Fibroblast of lung (primary cell): ENCODE measurements at regions not wholly inside any gene's neighbourhood (a gene's known extent, or its start where the extent isn't known, plus 50 kb on each side); places are given as distances from the start of the nearest gene placed in this dataset.

Experiments
- DNase-seq, 2 donors: peaks; one replicate each; pipeline versions ENCODE4 v3.0.0 to v3.0.0-alpha.2; 2010; ENCODE audit warnings: low read depth in 2 of 2
- H2AFZ ChIP-seq: 2 replicates; pipeline ENCODE4 v1.5.1; 2012; ENCODE audit warnings: low read length, control low read depth, inconsistent platforms
- H3K27ac ChIP-seq: 2 replicates; pipeline ENCODE4 v1.5.1; 2011; ENCODE audit warnings: low read length, control low read depth; ENCODE audit not compliant: insufficient read depth
- H3K27me3 ChIP-seq: 2 replicates; pipeline ENCODE4 v1.5.1; 2011; ENCODE audit warnings: mild to moderate bottlenecking, low read length; ENCODE audit not compliant: control insufficient read depth, insufficient read depth
- H3K36me3 ChIP-seq: 2 replicates; pipeline ENCODE4 v1.5.1; 2011; ENCODE audit warnings: low read length; ENCODE audit not compliant: control insufficient read depth, insufficient read depth
- H3K4me1 ChIP-seq: 2 replicates; pipeline ENCODE4 v1.5.1; 2011; ENCODE audit warnings: low read length; ENCODE audit not compliant: control insufficient read depth, insufficient read depth; ENCODE audit errors: extremely low read depth
- H3K4me2 ChIP-seq: 2 replicates; pipeline ENCODE4 v1.5.1; 2011; ENCODE audit warnings: low read length, control low read depth; ENCODE audit not compliant: insufficient read depth; ENCODE audit errors: extremely low read depth
- H3K4me3 ChIP-seq, 4 experiments: fragments of 200-600 bp in 1 of 4; sonication (generic) in 1 of 4; replicated peaks in 1 of 4; 2 replicates each; pipeline ENCODE4 v1.5.1; 2011 to 2016; ENCODE audit warnings: low read length in 4 of 4, low read depth in 3 of 4, mild to moderate bottlenecking in 3 of 4, control low read depth in 2 of 4, inconsistent platforms in 1 of 4, mixed read lengths in 1 of 4; ENCODE audit not compliant: insufficient read depth in 1 of 4; ENCODE audit errors: control extremely low read depth in 1 of 4
- H3K79me2 ChIP-seq: 2 replicates; pipeline ENCODE4 v1.5.1; 2012; ENCODE audit warnings: mild to moderate bottlenecking, low read length, inconsistent platforms; ENCODE audit not compliant: control insufficient read depth, insufficient read depth
- H3K9ac ChIP-seq: 2 replicates; pipeline ENCODE4 v1.5.1; 2011; ENCODE audit warnings: mild to moderate bottlenecking, low read length, control low read depth; ENCODE audit not compliant: insufficient read depth
- H3K9me3 ChIP-seq: 2 replicates; pipeline ENCODE4 v1.5.1; 2012; ENCODE audit warnings: low read depth, low read length; ENCODE audit not compliant: control insufficient read depth, insufficient read depth
- H4K20me1 ChIP-seq: 2 replicates; pipeline ENCODE4 v1.5.1; 2011; ENCODE audit warnings: low read length; ENCODE audit not compliant: control insufficient read depth, insufficient read depth; ENCODE audit errors: extremely low read depth
- CTCF ChIP-seq, 2 donors: IDR thresholded peaks in 1 of 2; conservative IDR thresholded peaks in 1 of 2; 1 replicate in 1 of 2; 2 replicates in 1 of 2; pipeline ENCODE4 v1.5.1; 2011 to 2012; ENCODE audit warnings: low read length in 2 of 2, control low read depth in 1 of 2, inconsistent platforms in 1 of 2, low read depth in 1 of 2, mild to moderate bottlenecking in 1 of 2
- EZH2 ChIP-seq: IDR thresholded peaks from 2 replicates; pipeline ENCODE4 v1.5.1; 2012; ENCODE audit warnings: low read length, control low read depth, mild to moderate bottlenecking; ENCODE audit errors: missing control alignments

DNA sequence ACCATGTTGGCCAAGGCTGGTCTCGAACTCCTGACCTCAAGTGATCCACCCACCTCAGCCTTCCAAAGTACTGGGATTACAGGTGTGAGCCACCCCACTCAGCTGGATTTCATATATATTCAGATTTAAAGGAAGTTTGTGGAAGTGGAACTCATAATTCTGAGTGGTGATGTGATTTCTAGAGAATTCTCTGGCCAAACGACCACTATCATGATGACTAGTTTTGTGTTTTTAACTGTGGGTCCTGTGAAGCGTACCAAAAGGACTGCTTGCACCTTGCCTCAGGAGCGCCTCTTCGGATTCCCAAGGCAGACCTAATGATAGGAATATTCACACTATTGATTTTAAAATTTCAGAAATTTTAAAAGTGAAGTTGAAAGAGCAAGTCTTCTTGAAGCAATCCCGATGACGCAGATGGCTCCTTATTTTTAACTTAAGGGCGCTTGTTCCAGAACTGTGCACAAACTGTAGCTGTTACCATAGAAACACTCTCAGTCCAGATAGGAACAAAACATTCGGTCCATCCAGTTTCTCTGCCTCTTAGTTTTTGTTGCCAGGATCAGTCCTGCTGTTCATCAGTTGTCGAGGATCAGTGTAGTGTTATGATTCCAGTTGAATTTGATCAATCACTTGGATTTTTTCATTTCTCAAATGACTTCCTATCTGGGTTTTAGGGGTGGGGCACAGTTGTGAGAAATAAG is 51.7 kb upstream of the CLCN4 start:
- H3K4me1 ChIP-seq: peaks cover 5% of the 10 kb centered on the region
- no peak overlapping the region for H3K9ac ChIP-seq
- no peak overlapping the region for H3K4me3 ChIP-seq
- no peak overlapping the region for H3K27ac ChIP-seq
- H3K36me3 ChIP-seq: no peaks in the 10 kb centered on the region
- H3K9me3 ChIP-seq: no peaks in the 10 kb centered on the region
- no peaks in the 10 kb centered on the region for H3K79me2 ChIP-seq
- H3K27me3 ChIP-seq: no peaks in the 10 kb centered on the region
- no peak overlapping the region for H3K4me2 ChIP-seq
- H4K20me1 ChIP-seq: no peaks in the 10 kb centered on the region
- no peak for TF ChIP-seq CTCF (conservative IDR thresholded peaks at IDR 0.05 in 1 of 2, IDR thresholded peaks at IDR 0.05 in 1 of 2; ENCODE audit: low read depth in 1 of 2, low read length in 2 of 2)
- no peak for TF ChIP-seq EZH2
- peak in 1 of 2 donors; percentile 49 for DNase-seq
- H2AFZ ChIP-seq: no peak overlapping the region

- H3K4me1 ChIP-seq: peaks cover 5% of the 10 kb centered on the region
- H3K4me3 ChIP-seq: no peak overlapping the region
- no peaks in the 10 kb centered on the region for H3K27me3 ChIP-seq
- no peaks in the 10 kb centered on the region for H4K20me1 ChIP-seq
- no peak overlapping the region for H3K9ac ChIP-seq
- H3K36me3 ChIP-seq: peaks cover 3% of the 10 kb centered on the region
- no peak overlapping the region for H2AFZ ChIP-seq
- TF ChIP-seq EZH2: no peak
- TF ChIP-seq CTCF (conservative IDR thresholded peaks at IDR 0.05 in 1 of 2, IDR thresholded peaks at IDR 0.05 in 1 of 2; ENCODE audit: low read depth in 1 of 2, low read length in 2 of 2): no peak
- no peaks in the 10 kb centered on the region for H3K9me3 ChIP-seq
- no peak for DNase-seq
- H3K79me2 ChIP-seq: no peaks in the 10 kb centered on the region
- no peak overlapping the region for H3K4me2 ChIP-seq
- H3K27ac ChIP-seq: no peak overlapping the region
Observed at GRCh38 chrX:10106806-10107205, 50.0 kb upstream of the CLCN4 start.
